GM19372 (cell line): ENCODE measurements at regions not wholly inside any gene's neighbourhood (a gene's known extent, or its start where the extent isn't known, plus 50 kb on each side); places are given as distances from the start of the nearest gene placed in this dataset.

ENCODE experiments used
- ATAC-seq: cut with Tn5 transposase; IDR thresholded peaks from one replicate; pipeline ENCODE4 v1.9.1; 2021; ENCODE audit warnings: mild to moderate bottlenecking, low read depth, moderate library complexity; ENCODE audit not compliant: unreplicated experiment

DNA sequence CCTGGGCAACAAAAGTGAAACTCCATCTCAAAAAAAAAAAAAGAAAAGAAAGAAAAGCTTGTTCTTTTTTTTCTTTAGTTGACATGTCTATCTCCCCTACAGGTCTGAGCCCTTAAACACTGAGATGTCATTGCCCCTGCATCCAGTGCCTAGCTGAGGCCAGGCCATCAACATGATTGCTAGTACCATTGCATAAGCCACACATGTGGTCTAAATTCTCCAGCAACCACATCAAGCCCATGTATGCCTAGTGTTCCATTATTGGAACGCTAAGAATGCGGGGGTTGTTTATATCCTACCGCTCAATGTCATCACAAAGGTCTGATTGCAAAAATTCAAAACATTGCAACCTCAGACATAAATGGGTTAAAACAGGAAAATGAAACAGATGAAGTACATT, 62.7 kb downstream of the NPTX2 start:
- no peak for ATAC-seq

DNA sequence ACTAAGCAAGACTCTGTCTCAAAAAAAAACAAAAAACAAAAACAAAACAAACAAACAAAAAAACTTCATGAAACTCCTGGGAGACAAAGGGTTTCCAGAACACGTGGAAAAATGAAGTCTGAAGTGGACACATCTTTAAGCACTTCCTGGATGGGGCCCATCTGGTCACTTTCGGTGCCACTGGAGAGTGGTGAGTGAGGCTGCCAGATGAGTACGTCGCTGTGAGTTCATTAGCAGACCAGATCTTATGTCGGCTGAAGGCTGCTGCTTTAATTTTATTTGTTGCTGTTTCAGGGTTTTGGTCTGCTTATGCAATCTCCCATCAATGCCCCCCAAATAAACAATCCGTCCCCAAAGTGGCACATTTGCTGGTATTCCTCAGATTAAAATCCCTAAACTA, 64.4 kb downstream of the NPTX2 start:
- ATAC-seq: no peak

DNA sequence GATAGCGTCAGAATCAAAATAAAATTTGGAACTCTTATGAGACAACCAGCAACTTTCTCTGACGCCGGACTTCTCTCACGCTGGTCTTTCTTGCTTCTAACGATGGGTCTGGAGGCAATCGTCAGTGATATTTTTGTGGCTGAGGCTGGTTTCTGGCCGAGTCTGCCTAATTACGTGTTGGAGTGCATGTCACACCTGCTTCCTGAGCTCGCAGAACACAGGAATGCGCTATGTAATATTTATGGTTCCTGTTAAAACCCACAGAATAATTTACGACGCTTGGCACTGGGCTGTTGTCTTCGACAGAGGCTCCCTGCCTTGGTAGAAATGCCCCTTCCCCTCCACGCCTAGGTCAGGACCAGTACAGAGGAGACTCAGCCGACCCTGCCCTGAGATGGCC, 64.9 kb downstream of the NPTX2 start:
- no peak for ATAC-seq

- ATAC-seq: no peak
Observed at GRCh38 chr7:98683514-98683913, 66.4 kb downstream of the NPTX2 start.

- no peak for ATAC-seq
Observed at GRCh38 chr7:98685541-98685940, 68.5 kb downstream of the NPTX2 start.

- no peak for ATAC-seq
Observed at GRCh38 chr7:98686466-98687080, 69.5 kb downstream of the NPTX2 start.

GRCh38 chr7:98687111-98687751, 70.1 kb downstream of the NPTX2 start:
- no peak for ATAC-seq

DNA sequence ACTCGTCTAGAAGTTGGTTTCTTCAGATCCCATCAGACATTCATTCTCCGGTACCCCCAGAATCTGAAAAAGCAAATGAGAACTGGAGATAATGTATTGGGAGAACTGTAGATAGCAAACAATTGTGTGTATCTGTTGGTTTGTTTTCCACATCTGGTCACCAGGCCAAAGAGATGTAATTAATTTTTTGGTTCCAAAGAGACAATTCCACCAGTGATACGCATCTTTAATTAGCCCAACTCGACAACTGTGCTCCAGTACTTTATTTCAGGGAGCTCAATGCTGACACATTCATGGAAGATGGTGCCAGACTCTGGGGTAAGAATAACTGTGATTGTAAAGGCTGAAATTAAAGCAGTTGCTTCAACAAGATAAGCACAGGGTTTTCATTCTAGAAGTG, 74.5 kb downstream of the NPTX2 start:
- no peak for ATAC-seq

GRCh38 chr7:98697083-98697482, 80.0 kb downstream of the NPTX2 start:
- no peak for ATAC-seq

DNA sequence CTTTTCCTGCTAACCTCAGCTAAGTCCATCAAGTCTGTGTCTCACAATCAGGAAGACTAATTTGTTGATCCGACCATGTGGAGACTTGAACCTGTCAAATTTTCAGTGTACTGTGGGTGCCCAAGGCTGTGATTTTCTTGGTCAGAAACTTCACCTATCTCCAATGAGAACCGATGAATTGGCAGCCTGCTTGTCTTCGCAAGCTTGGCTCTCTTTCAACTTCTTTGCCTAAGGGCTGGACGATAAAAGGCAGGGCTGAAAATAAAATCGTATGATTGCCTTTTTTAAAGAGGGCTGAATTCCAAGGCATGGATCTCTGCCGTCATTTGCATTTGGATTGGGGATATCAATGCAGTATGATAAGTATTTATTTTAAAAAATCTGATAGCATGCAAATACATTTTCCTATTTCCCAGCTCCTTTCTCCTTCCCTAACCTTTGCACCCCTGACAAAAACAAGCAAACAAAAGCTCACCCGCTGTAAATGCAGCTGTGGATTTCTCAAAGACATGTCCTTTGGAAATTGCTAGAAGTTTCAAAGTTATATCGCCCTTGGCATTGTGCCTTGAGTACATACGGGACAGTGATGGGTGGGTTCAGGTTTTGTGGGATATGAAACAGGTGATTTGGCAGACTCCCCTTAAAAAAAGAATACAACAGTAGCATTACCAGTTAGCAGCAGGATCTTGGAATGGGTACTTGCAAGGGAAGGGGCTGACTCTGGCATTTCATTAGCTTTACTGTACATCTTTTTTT, 80.6 kb downstream of the NPTX2 start:
- ATAC-seq: no peak

DNA sequence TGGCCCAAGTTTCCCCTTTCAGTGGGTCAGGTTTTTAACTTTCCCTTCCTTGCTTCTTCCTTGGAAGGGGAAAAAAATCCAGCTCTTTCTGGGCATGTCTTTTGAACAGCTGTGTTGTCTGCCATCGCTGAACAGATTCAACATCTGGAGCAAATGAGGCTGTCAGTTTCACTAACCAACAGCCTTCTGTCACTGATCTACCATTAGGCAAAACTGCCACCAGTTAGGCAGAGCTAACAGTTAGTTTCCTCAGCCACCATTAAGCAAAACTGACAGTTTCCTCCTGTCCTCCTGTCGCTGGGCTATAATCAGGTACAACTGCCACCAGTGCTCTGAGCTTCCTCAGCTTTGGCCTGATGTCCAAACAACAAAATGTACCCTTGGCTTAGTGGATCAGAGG, 81.9 kb downstream of the NPTX2 start:
- ATAC-seq: no peak

DNA sequence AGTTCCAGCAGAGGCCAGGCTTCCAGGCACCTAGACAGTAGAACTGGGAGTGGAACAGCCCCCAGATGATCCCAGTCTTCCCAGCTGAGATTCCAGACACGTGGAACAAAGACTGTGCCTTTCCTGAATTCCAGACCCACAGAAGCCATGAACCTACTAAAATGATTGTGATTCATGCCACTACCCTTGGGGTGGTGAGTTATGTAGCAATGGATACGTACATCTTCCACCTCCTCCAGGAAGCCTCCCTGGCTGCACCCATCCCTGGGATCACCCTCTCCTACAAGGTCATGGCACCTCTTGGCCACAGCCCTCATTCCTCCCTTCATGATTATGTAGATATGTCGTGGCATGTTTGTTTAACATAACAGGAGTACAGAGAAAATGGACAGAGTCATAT, 83.4 kb downstream of the NPTX2 start:
- no peak for ATAC-seq

GRCh38 chr7:98701372-98701771, 84.3 kb downstream of the NPTX2 start:
- ATAC-seq: no peak

- ATAC-seq: no peak
Observed at GRCh38 chr7:98702021-98702420, 84.9 kb downstream of the NPTX2 start.

DNA sequence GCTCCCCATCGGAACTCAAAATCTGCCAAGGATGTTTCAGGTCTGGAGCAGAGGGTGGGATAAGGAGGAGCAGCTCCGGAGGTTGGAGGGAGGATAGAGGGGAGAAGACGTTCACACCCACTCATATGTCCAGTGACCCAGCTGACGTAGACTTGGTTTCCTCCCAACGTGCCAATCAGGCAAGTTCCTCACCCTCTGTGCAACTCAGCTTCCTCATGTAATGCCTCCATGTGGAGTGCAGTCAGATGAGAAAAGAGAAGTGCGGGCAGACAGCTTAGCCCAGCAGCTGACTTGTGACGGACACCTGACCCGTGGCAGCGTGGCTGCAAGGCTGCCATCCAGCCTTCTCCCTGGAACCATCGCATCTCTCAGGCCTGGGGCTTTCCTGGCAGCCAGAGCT, 86.8 kb downstream of the NPTX2 start:
- no peak for ATAC-seq

DNA sequence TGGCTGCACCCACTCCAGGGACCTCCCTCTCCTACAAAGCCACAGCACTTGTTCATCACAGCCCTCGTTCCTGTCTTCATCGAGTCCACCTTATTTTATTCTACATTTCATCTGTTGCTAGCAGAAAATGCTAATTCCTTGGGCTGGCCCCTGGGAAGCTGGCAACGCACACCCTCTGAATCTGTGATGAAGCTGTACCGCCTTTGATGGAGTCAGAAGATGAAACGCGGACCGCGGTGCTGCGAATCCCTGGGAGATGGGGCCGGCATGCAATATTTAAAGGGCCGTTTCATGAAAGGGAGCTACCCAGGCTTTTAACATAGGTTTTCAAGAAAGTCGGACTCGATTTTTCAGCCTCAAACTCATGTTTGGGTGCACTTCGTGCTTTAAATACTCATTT, 88.5 kb downstream of the NPTX2 start:
- no peak for ATAC-seq

DNA sequence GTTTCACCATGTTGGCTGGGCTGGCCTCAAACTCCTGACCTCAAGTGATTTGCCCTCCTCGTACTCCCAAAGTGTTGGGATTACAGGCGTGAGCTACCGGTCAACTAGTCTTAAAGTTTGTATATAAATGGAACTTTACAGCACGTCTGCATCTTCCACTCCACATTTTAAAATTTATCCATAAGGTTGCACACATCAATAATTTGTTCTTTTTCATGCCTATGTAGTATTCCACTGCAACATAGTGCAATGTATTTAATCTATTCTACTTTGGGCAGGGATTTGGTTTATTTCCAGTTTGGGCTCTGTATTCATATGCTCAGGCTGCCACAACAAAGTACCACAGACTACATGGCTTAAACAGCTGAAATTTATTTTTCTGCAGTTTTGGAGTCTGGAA, 90.0 kb downstream of the NPTX2 start:
- no peak for ATAC-seq

GRCh38 chr7:98711945-98712344, 94.9 kb downstream of the NPTX2 start:
- no peak for ATAC-seq

DNA sequence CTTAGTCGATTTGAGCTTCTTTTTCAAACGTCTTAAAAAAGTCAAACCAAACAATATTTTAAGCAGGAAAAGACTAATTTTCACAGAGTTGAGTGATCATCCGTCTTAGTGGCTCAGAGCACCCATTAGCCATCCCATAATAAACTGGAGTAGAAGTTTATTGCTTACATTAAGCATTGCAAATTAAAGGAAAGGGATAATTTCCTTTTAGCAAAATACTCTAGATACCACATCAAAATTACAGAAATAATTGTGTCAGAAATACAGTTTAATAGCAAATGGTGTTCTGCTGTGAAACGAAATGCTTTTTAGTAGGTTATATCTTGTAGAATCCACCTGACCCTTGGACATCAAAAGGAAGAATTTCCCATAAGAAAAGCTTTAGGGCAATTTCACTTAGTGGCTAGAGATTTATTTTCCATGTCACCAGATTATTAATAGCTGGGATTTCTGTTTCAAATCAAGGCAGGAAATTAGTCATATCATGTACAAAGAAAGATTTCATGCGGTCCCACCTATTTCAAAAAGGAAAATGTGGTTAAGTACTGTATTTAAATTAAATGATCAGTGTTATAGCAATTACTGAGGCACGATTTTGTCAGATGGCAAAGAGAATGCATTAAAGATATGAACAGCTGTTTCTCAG, 96.2 kb downstream of the NPTX2 start:
- ATAC-seq: no peak

- no peak for ATAC-seq
Observed at GRCh38 chr7:98719396-98719795, 102.3 kb downstream of the NPTX2 start.

- no peak for ATAC-seq
Observed at GRCh38 chr7:98722402-98722801, 105.3 kb downstream of the NPTX2 start.
